Lower lobe of right lung (tissue), 2 donors: ENCODE measurements at regions not wholly inside any gene's neighbourhood (a gene's known extent, or its start where the extent isn't known, plus 50 kb on each side); places are given as distances from the start of the nearest gene placed in this dataset.

Source experiments
- ATAC-seq, 2 donors: fragments of 200-7000 bp; cut with Tn5 transposase; one replicate each; pipeline ENCODE4 v1.9.1; 2020 to 2022; ENCODE audit warnings: mild to moderate bottlenecking in 2 of 2, moderate library complexity in 2 of 2
- DNase-seq: peaks from one replicate; pipeline ENCODE4 v3.0.0-alpha.2; 2020
- H3K27ac ChIP-seq: fragments of 200-600 bp; one replicate; pipeline ENCODE4 v1.8.0; 2022
- H3K27me3 ChIP-seq: fragments of 200-600 bp; one replicate; pipeline ENCODE4 v1.8.0; 2022; ENCODE audit warnings: low read depth
- H3K36me3 ChIP-seq: fragments of 200-600 bp; one replicate; pipeline ENCODE4 v1.8.0; 2022; ENCODE audit warnings: mild to moderate bottlenecking
- H3K4me1 ChIP-seq: fragments of 200-600 bp; one replicate; pipeline ENCODE4 v1.8.0; 2022
- H3K4me3 ChIP-seq: fragments of 200-600 bp; one replicate; pipeline ENCODE4 v1.8.0; 2022; ENCODE audit warnings: mild to moderate bottlenecking
- H3K9me3 ChIP-seq: fragments of 200-600 bp; one replicate; pipeline ENCODE4 v1.8.0; 2022
- intact Hi-C: fragments of 100-400 bp; cut with DNase I; formaldehyde crosslinking; loops from one replicate; pipeline ENCODE4 v1.11.0; 2022
- TF ChIP-seq, protein P1 (sequence below): fragments of 200-600 bp; IDR thresholded peaks from one replicate; pipeline ENCODE4 v1.8.0; 2022; ENCODE audit warnings: antibody characterized with exemption, mild to moderate bottlenecking
- donor health status: DM: no; HTN: yes; CAD: no; lungs with severe emphysema.

DNA sequence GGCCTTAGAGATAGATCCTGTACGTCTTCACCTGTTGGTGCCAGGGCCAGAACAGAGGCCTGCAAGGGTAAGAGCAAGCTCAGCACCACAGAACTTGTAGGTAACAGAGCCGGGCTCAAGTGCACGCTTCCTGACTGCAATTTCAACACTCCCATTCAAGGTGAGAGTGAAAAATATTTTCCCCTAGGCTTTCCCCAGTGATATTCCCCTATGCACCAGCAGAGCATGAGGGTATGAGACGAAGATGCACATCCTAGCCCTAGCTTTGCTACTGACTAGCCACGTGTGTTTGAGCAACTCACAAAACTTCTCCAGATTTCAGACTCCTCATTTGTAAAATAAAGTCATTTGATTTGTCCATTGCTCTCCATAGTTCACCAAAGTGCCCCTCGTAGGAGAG, 411.6 kb downstream of the ZNF521 start:
- intact Hi-C loops = no loop called here
- no peaks in the 10 kb centered on the region for H3K36me3 ChIP-seq
- H3K4me1 ChIP-seq = no peaks in the 10 kb centered on the region
- H3K27ac ChIP-seq = no peak overlapping the region
- no peak for ATAC-seq
- H3K4me3 ChIP-seq = no peak overlapping the region
- no peak for DNase-seq
- no peaks in the 10 kb centered on the region for H3K27me3 ChIP-seq
- H3K9me3 ChIP-seq = no peaks in the 10 kb centered on the region
- TF ChIP-seq, protein P1, sequence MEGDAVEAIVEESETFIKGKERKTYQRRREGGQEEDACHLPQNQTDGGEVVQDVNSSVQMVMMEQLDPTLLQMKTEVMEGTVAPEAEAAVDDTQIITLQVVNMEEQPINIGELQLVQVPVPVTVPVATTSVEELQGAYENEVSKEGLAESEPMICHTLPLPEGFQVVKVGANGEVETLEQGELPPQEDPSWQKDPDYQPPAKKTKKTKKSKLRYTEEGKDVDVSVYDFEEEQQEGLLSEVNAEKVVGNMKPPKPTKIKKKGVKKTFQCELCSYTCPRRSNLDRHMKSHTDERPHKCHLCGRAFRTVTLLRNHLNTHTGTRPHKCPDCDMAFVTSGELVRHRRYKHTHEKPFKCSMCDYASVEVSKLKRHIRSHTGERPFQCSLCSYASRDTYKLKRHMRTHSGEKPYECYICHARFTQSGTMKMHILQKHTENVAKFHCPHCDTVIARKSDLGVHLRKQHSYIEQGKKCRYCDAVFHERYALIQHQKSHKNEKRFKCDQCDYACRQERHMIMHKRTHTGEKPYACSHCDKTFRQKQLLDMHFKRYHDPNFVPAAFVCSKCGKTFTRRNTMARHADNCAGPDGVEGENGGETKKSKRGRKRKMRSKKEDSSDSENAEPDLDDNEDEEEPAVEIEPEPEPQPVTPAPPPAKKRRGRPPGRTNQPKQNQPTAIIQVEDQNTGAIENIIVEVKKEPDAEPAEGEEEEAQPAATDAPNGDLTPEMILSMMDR = no peak

DNA sequence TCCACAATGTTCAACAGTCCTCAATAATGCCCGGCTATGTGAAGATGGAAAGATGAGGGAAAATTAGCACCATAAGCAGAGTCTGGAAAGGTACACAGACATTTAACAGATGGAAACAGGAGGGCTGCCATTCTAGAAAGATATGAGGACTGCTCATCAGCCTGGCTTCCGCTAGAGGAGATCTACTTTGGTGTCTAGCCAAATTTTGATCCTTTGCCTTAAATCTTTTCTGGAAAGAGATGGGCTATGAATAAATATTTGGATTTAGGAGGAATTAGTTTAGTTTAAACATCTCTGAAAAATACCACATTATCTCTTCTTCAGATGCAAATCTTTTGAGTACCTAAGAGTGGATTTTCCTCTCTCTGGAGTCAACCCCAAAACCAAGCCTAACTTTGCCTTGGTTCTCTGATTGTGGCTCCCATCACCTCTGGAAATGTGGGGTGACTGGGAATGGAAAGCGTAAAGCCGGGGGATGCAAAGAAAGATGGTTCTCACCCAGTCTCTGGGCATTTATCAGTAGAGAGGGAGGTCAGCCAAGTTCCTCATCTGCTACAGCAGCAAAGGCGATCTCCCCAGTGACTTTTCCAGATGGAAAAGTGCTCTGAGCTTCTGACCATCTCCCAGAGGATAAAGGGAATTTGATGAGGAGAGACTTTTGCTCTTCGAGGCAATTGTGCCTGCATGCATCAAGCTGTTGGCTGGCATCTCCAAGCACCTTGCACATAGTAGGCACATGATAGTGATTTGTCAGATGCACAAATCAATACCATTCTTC, 410.6 kb downstream of the ZNF521 start:
- H3K4me3 ChIP-seq = no peak overlapping the region
- intact Hi-C loops = no loop called here

DNA sequence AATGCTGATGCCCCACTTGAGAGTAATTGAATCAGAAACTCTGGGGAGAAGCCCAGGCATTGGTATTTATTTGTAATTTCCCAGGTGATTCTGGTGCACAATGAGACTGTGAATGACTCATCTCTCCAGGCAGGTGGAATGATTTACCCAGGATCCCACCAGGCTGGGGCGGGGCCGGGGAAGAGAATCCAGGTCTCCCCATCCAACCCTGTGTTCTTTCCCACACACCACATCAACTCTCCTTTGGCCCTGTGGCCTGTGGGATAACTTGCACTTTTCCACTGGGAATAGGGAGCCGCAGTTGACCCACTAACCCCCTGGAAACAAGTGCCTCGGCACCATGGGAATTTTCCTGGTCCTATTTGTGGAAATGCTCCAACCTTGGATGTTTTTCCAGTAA, 409.8 kb downstream of the ZNF521 start:
- ATAC-seq (no peak), DNase-seq (no peak)
- no peak overlapping the region for H3K4me3 ChIP-seq
- H3K4me1 ChIP-seq = no peaks in the 10 kb centered on the region
- no peaks in the 10 kb centered on the region for H3K27me3 ChIP-seq
- H3K36me3 ChIP-seq = no peaks in the 10 kb centered on the region
- intact Hi-C loops = no loop called here
- no peaks in the 10 kb centered on the region for H3K9me3 ChIP-seq
- TF ChIP-seq, protein P1 = no peak
- H3K27ac ChIP-seq = no peak overlapping the region

More for the DNA sequence above, 410.6 kb downstream of the ZNF521 start:
- Histone ChIP-seq H3K9me3 (no peaks in the 10 kb centered on the region), H3K4me1 (no peaks in the 10 kb centered on the region), H3K27me3 (no peaks in the 10 kb centered on the region), H3K36me3 (no peaks in the 10 kb centered on the region), H3K27ac (no peak overlapping the region)
- no peak for ATAC-seq
- TF ChIP-seq, protein P1 = no peak
- DNase-seq = no peak

DNA sequence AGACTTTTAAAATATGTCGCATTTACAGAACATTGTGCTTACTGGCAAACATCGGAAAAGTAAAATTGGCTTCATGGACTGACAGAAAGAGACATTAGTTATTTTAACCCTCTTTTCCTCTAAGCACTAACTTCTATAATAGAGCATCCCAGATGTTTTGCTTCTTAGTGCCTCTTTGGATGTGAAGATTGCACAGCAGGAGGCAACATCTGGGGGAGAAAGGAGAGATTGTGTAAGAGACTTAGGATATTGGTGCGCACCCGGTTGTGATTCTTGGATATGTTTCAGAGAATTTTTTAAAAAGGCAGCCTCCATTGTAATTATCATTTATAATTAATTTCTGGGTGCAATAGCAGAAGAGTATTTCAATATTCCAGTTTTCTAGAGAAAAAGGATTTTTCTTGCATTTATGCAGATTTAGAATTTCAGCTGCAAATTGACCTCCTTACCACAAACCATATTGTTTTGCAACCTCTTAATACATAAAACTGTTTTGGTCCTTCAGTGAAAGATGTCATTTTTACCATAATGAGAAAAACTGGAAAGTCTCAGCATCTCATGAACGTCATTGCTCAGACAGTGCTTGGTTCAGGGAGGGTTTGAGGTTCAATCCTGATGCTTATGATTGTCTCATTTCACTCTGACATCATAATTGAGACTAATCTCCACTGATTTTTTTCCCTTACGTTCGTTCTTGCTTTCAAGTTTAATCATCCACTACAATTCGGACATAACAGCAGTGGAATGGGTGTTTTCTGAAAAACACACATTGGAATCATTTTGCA, 404.3 kb downstream of the ZNF521 start:
- H3K27ac ChIP-seq = no peak overlapping the region
- H3K4me3 ChIP-seq = no peak overlapping the region
- DNase-seq (no peak), ATAC-seq (no peak)
- no peaks in the 10 kb centered on the region for H3K27me3 ChIP-seq
- TF ChIP-seq, protein P1 = no peak
- intact Hi-C loops = no loop called here
- H3K36me3 ChIP-seq = no peaks in the 10 kb centered on the region
- no peaks in the 10 kb centered on the region for H3K9me3 ChIP-seq
- H3K4me1 ChIP-seq = no peaks in the 10 kb centered on the region

DNA sequence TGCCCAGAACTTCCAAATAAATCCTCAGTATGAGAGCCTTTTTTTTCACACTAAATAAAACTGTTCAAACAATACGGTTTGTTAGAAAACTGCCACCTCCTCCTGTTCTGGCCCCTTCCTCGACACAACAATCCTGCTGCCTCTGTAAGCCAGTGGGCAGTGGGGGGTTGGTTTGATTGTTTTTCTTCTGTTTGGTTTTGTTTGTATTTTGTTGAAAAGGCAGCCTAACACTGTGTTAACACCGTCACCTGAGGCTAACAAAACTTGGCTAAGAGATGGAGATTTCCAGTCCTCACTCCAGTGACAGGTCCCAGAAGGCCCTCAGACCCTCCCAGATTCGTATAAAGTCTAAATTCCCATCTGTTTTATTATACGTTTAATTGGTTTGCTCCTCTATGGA, 402.1 kb downstream of the ZNF521 start:
- Histone ChIP-seq H3K4me1 (no peaks in the 10 kb centered on the region), H3K9me3 (no peaks in the 10 kb centered on the region), H3K4me3 (no peak overlapping the region), H3K27ac (no peak overlapping the region), H3K36me3 (no peaks in the 10 kb centered on the region), H3K27me3 (no peaks in the 10 kb centered on the region)
- DNase-seq = no peak
- ATAC-seq = no peak
- intact Hi-C loops = no loop called here
- TF ChIP-seq, protein P1 = no peak
